HFFc6 (cell line): ENCODE measurements at regions not wholly inside any gene's neighbourhood (a gene's known extent, or its start where the extent isn't known, plus 50 kb on each side); places are given as distances from the start of the nearest gene placed in this dataset.

Experiments used
- DNase-seq: peaks from one replicate; pipeline ENCODE4 v3.0.0-alpha.2; 2018
- H3K27ac Mint-ChIP-seq: 2 replicates; pipeline ENCODE4 v1.8.0; 2020; ENCODE audit warnings: mild to moderate bottlenecking, mixed read lengths
- H3K27me3 Mint-ChIP-seq: 2 replicates; pipeline ENCODE4 v1.8.0; 2021; ENCODE audit warnings: mild to moderate bottlenecking, moderate library complexity, mixed read lengths; ENCODE audit not compliant: insufficient read depth
- H3K36me3 Mint-ChIP-seq: 2 replicates; pipeline ENCODE4 v1.8.0; 2021; ENCODE audit warnings: low read depth, mixed read lengths
- H3K4me1 Mint-ChIP-seq: 2 replicates; pipeline ENCODE4 v1.8.0; 2020; ENCODE audit warnings: low read depth, mixed read lengths
- H3K4me3 Mint-ChIP-seq: 2 replicates; pipeline ENCODE4 v1.8.0; 2020; ENCODE audit warnings: mild to moderate bottlenecking, moderate library complexity, mixed read lengths
- H3K9me3 Mint-ChIP-seq: 2 replicates; pipeline ENCODE4 v1.8.0; 2020; ENCODE audit warnings: mild to moderate bottlenecking, mixed read lengths
- CTCF ChIP-seq: fragments of 200-600 bp; sonication (generic); IDR thresholded peaks from 2 replicates; pipeline ENCODE4 v1.5.0; 2021; ENCODE audit warnings: antibody characterized with exemption, mild to moderate bottlenecking

GRCh38 chr14:29446971-29447370, 480.7 kb downstream of the PRKD1 start:
- H3K27me3 Mint-ChIP-seq: no peaks in the 10 kb centered on the region
- no peak overlapping the region for H3K27ac Mint-ChIP-seq
- no peak overlapping the region for H3K4me3 Mint-ChIP-seq
- DNase-seq: no peak
- no peak for TF ChIP-seq CTCF
- no peaks in the 10 kb centered on the region for H3K9me3 Mint-ChIP-seq
- peaks cover 7% of the 10 kb centered on the region for H3K36me3 Mint-ChIP-seq
- H3K4me1 Mint-ChIP-seq: peaks cover 40% of the 10 kb centered on the region

GRCh38 chr14:29451941-29452340, 475.7 kb downstream of the PRKD1 start:
- Mint-ChIP-seq H3K27me3 (no peaks in the 10 kb centered on the region), H3K4me3 (no peak overlapping the region), H3K27ac (no peak overlapping the region), H3K36me3 (no peaks in the 10 kb centered on the region), H3K9me3 (no peaks in the 10 kb centered on the region), H3K4me1 (peaks cover 21% of the 10 kb centered on the region)
- no peak for TF ChIP-seq CTCF
- DNase-seq: no peak

- no peak overlapping the region for H3K27ac Mint-ChIP-seq
- no peaks in the 10 kb centered on the region for H3K36me3 Mint-ChIP-seq
- no peak overlapping the region for H3K4me3 Mint-ChIP-seq
- no peaks in the 10 kb centered on the region for H3K27me3 Mint-ChIP-seq
- peaks cover 21% of the 10 kb centered on the region for H3K4me1 Mint-ChIP-seq
- no peak for DNase-seq
- TF ChIP-seq CTCF: no peak
- no peaks in the 10 kb centered on the region for H3K9me3 Mint-ChIP-seq
These were observed 474.6 kb downstream of the PRKD1 start for GRCh38 chr14:29453045-29453444.

DNA sequence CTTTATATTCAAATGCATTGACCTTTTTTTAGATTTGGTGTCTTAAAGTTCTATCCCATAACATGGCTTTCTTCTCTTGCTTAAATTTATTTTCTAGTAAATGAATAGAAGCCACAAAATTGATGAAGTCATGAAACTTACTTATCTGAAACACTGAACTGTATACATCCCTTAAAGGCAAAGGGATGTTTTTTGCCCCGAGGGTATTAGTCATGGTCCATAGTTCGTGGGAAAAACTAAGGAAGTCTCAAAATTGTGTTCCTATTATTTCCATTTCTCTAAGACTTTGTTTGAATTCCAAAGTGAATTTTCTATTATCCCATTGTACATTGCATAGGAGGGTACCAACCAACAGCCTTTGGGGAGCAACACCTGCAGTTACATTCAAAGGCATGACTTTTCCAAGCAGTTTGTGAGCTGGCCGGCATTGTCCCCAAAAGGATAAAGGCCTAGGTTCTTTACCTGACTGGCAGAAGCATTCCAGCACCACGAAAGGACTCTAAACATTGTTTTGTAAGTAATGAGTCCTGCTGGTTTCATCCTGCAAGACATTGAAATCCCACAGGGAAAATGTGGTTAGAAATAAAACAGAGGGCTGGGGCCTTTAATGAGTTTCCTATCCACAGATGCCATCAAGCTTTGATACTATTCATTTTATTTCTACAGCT, 473.5 kb downstream of the PRKD1 start:
- TF ChIP-seq CTCF: no peak
- no peaks in the 10 kb centered on the region for H3K27me3 Mint-ChIP-seq
- H3K4me1 Mint-ChIP-seq: peaks cover 29% of the 10 kb centered on the region
- no peaks in the 10 kb centered on the region for H3K9me3 Mint-ChIP-seq
- no peak overlapping the region for H3K27ac Mint-ChIP-seq
- H3K36me3 Mint-ChIP-seq: no peaks in the 10 kb centered on the region
- H3K4me3 Mint-ChIP-seq: no peak overlapping the region
- DNase-seq: no peak

GRCh38 chr14:29458547-29458946, 469.1 kb downstream of the PRKD1 start:
- peak; percentile 14 for DNase-seq
- no peaks in the 10 kb centered on the region for H3K36me3 Mint-ChIP-seq
- no peak overlapping the region for H3K4me3 Mint-ChIP-seq
- no peak overlapping the region for H3K27ac Mint-ChIP-seq
- peaks cover 55% of the 10 kb centered on the region for H3K4me1 Mint-ChIP-seq
- no peaks in the 10 kb centered on the region for H3K9me3 Mint-ChIP-seq
- H3K27me3 Mint-ChIP-seq: no peaks in the 10 kb centered on the region
- TF ChIP-seq CTCF: no peak

- no peak for DNase-seq
- Mint-ChIP-seq H3K27me3 (no peaks in the 10 kb centered on the region), H3K36me3 (no peaks in the 10 kb centered on the region), H3K9me3 (no peaks in the 10 kb centered on the region), H3K4me1 (peaks cover 54% of the 10 kb centered on the region), H3K4me3 (no peak overlapping the region), H3K27ac (no peak overlapping the region)
- no peak for TF ChIP-seq CTCF
These were observed 468.1 kb downstream of the PRKD1 start for GRCh38 chr14:29459531-29459930.
